ENCODE measurements at regions not wholly inside any gene's neighbourhood (a gene's known extent, or its start where the extent isn't known, plus 50 kb on each side); places are given as distances from the start of the nearest gene placed in this dataset.
A peak's percentile ranks its signal among the peaks of the same experiment; 100 is the strongest.

- no peak for DNase-seq (ENCODE audit: extremely low read depth in 1 of 2, low read depth in 1 of 2)
Observed at GRCh38 chr17:73947281-73947965, 256.1 kb upstream of the RPL38 start.

- DNase-seq (ENCODE audit: extremely low read depth in 1 of 2, low read depth in 1 of 2): no peak
Observed at GRCh38 chr17:73947966-73948355, 255.5 kb upstream of the RPL38 start.

- no peak for DNase-seq (ENCODE audit: extremely low read depth in 1 of 2, low read depth in 1 of 2)
Observed at GRCh38 chr17:73949903-73950592, 253.4 kb upstream of the RPL38 start.

- DNase-seq (ENCODE audit: extremely low read depth in 1 of 2, low read depth in 1 of 2): no peak
Observed at GRCh38 chr17:73950593-73950914, 252.9 kb upstream of the RPL38 start.

GRCh38 chr17:73952082-73952479 lies 251.4 kb upstream of the RPL38 start:
- DNase-seq (ENCODE audit: extremely low read depth in 1 of 2, low read depth in 1 of 2): no peak

GRCh38 chr17:73952480-73953205 lies 250.8 kb upstream of the RPL38 start:
- DNase-seq (ENCODE audit: extremely low read depth in 1 of 2, low read depth in 1 of 2): peak; percentile 3 to 20

- no peak for DNase-seq (ENCODE audit: extremely low read depth in 1 of 2, low read depth in 1 of 2)
Observed at GRCh38 chr17:73953206-73954033, 250.1 kb upstream of the RPL38 start.

GRCh38 chr17:73954951-73955350 lies 248.5 kb upstream of the RPL38 start:
- DNase-seq (ENCODE audit: extremely low read depth in 1 of 2, low read depth in 1 of 2): no peak

- no peak for DNase-seq (ENCODE audit: extremely low read depth in 1 of 2, low read depth in 1 of 2)
Observed at GRCh38 chr17:73955616-73956015, 247.9 kb upstream of the RPL38 start.

- DNase-seq (ENCODE audit: extremely low read depth in 1 of 2, low read depth in 1 of 2): no peak
Observed at GRCh38 chr17:73956169-73956568, 247.3 kb upstream of the RPL38 start.

GRCh38 chr17:73956595-73957465 lies 246.6 kb upstream of the RPL38 start:
- DNase-seq (ENCODE audit: extremely low read depth in 1 of 2, low read depth in 1 of 2): peak in 1 of 2 donors; percentile 34

GRCh38 chr17:73957564-73957963 lies 245.9 kb upstream of the RPL38 start:
- DNase-seq (ENCODE audit: extremely low read depth in 1 of 2, low read depth in 1 of 2): no peak

- no peak for DNase-seq (ENCODE audit: extremely low read depth in 1 of 2, low read depth in 1 of 2)
Observed at GRCh38 chr17:73958453-73958852, 245.0 kb upstream of the RPL38 start.

- DNase-seq (ENCODE audit: extremely low read depth in 1 of 2, low read depth in 1 of 2): no peak
Observed at GRCh38 chr17:73960469-73960868, 243.0 kb upstream of the RPL38 start.

GRCh38 chr17:73962308-73962707 lies 241.2 kb upstream of the RPL38 start:
- no peak for DNase-seq (ENCODE audit: extremely low read depth in 1 of 2, low read depth in 1 of 2)

- no peak for DNase-seq (ENCODE audit: extremely low read depth in 1 of 2, low read depth in 1 of 2)
Observed at GRCh38 chr17:73968680-73969079, 234.8 kb upstream of the RPL38 start.

- no peak for DNase-seq (ENCODE audit: extremely low read depth in 1 of 2, low read depth in 1 of 2)
Observed at GRCh38 chr17:73969956-73970355, 233.5 kb upstream of the RPL38 start.

GRCh38 chr17:73971127-73971526 lies 232.4 kb upstream of the RPL38 start:
- DNase-seq (ENCODE audit: extremely low read depth in 1 of 2, low read depth in 1 of 2): no peak

GRCh38 chr17:73972056-73972455 lies 231.4 kb upstream of the RPL38 start:
- no peak for DNase-seq (ENCODE audit: extremely low read depth in 1 of 2, low read depth in 1 of 2)

- no peak for DNase-seq (ENCODE audit: extremely low read depth in 1 of 2, low read depth in 1 of 2)
Observed at GRCh38 chr17:73972901-73973300, 230.6 kb upstream of the RPL38 start.
